ENCODE measurements at regions not wholly inside any gene's neighbourhood (a gene's known extent, or its start where the extent isn't known, plus 50 kb on each side); places are given as distances from the start of the nearest gene placed in this dataset.

GRCh38 chr4:136670265-136670664, 862.0 kb downstream of the PCDH18 start:
- H3K9me3 Mint-ChIP-seq, result peaks cover 2 to 6% of the 10 kb centered on the region in 2 donors
- H3K4me3 Mint-ChIP-seq, result no peak overlapping the region

GRCh38 chr4:136664988-136665387, 867.3 kb downstream of the PCDH18 start:
- no peaks in the 10 kb centered on the region for H3K4me1 ChIP-seq (ENCODE audit: control insufficient read depth, insufficient read depth, low read length)
- DNase-seq, result no peak
- Mint-ChIP-seq H3K9me3 (peaks cover 4 to 5% of the 10 kb centered on the region in 2 donors), H3K4me3 (no peak overlapping the region), H3K27ac (no peak overlapping the region), H3K4me1 (no peaks in the 10 kb centered on the region), H3K27me3 (ENCODE audit: low read depth in 2 of 2) (no peaks in the 10 kb centered on the region), H3K36me3 (peaks cover 8% of the 10 kb centered on the region)
- WGBS (ENCODE audit: insufficient coverage), result 67% methylated on average over 1 of the region's 1 CpG
- TF ChIP-seq CTCF (IDR thresholded peaks at IDR 0.05), result no peak
- no peaks in the 10 kb centered on the region for H3K9me3 ChIP-seq (ENCODE audit: control insufficient read depth, insufficient read depth, low read length)
- H3K4me3 ChIP-seq (ENCODE audit: low read length), result no peak overlapping the region
- H3K27me3 ChIP-seq (ENCODE audit: control insufficient read depth, insufficient read depth, low read length), result no peaks in the 10 kb centered on the region
- ATAC-seq, result no peak
- H3K27ac ChIP-seq (ENCODE audit: low read length), result no peak overlapping the region
- H3K36me3 ChIP-seq (ENCODE audit: control insufficient read depth, insufficient read depth, low read length), result no peaks in the 10 kb centered on the region
- intact Hi-C loops (cut with micrococcal nuclease), result no loop called here

More at GRCh38 chr4:136670265-136670664, 862.0 kb downstream of the PCDH18 start:
- no peaks in the 10 kb centered on the region for H3K9me3 ChIP-seq (ENCODE audit: control insufficient read depth, insufficient read depth, low read length)
- H3K27ac ChIP-seq (ENCODE audit: low read length), result no peak overlapping the region
- no peaks in the 10 kb centered on the region for H3K27me3 ChIP-seq (ENCODE audit: control insufficient read depth, insufficient read depth, low read length)
- H3K36me3 Mint-ChIP-seq, result no peaks in the 10 kb centered on the region
- H3K36me3 ChIP-seq (ENCODE audit: control insufficient read depth, insufficient read depth, low read length), result no peaks in the 10 kb centered on the region
- no peak overlapping the region for H3K4me3 ChIP-seq (ENCODE audit: low read length)
- intact Hi-C loops (cut with micrococcal nuclease), result no loop called here
- ATAC-seq (no peak), DNase-seq (no peak)
- peaks cover 0 to 5% of the 10 kb centered on the region in 2 donors for H3K27me3 Mint-ChIP-seq (ENCODE audit: low read depth in 2 of 2)
- no peaks in the 10 kb centered on the region for H3K4me1 Mint-ChIP-seq
- no peak for TF ChIP-seq CTCF (IDR thresholded peaks at IDR 0.05)
- 100% methylated on average over 1 of the region's 2 CpGs for WGBS (ENCODE audit: insufficient coverage)
- no peak overlapping the region for H3K27ac Mint-ChIP-seq
- no peaks in the 10 kb centered on the region for H3K4me1 ChIP-seq (ENCODE audit: control insufficient read depth, insufficient read depth, low read length)

GRCh38 chr4:136662539-136662938, 869.8 kb downstream of the PCDH18 start:
- DNase-seq (no peak), ATAC-seq (no peak)
- Histone ChIP-seq H3K4me1 (ENCODE audit: control insufficient read depth, insufficient read depth, low read length) (no peaks in the 10 kb centered on the region), H3K9me3 (ENCODE audit: control insufficient read depth, insufficient read depth, low read length) (no peaks in the 10 kb centered on the region), H3K4me3 (ENCODE audit: low read length) (no peak overlapping the region), H3K27me3 (ENCODE audit: control insufficient read depth, insufficient read depth, low read length) (no peaks in the 10 kb centered on the region), H3K27ac (ENCODE audit: low read length) (no peak overlapping the region), H3K36me3 (ENCODE audit: control insufficient read depth, insufficient read depth, low read length) (no peaks in the 10 kb centered on the region)
- no peak for TF ChIP-seq CTCF (IDR thresholded peaks at IDR 0.05)
- no peak overlapping the region for H3K27ac Mint-ChIP-seq
- intact Hi-C loops (cut with micrococcal nuclease), result no loop called here
- no peaks in the 10 kb centered on the region for H3K4me1 Mint-ChIP-seq
- H3K36me3 Mint-ChIP-seq, result peaks cover 8% of the 10 kb centered on the region
- WGBS (ENCODE audit: insufficient coverage), result 13% methylated on average over 1 of the region's 1 CpG
- H3K27me3 Mint-ChIP-seq (ENCODE audit: low read depth in 2 of 2), result no peaks in the 10 kb centered on the region
- no peak overlapping the region for H3K4me3 Mint-ChIP-seq
- peaks cover 7 to 8% of the 10 kb centered on the region in 2 donors for H3K9me3 Mint-ChIP-seq

GRCh38 chr4:136653640-136654406, 878.5 kb downstream of the PCDH18 start:
- Mint-ChIP-seq H3K4me3 (no peak overlapping the region), H3K27me3 (ENCODE audit: low read depth in 2 of 2) (no peaks in the 10 kb centered on the region), H3K27ac (no peak overlapping the region), H3K4me1 (peaks cover 24 to 27% of the 10 kb centered on the region in 2 donors), H3K9me3 (peaks cover 2 to 4% of the 10 kb centered on the region in 2 donors), H3K36me3 (no peaks in the 10 kb centered on the region)
- Histone ChIP-seq H3K36me3 (ENCODE audit: control insufficient read depth, insufficient read depth, low read length) (no peaks in the 10 kb centered on the region), H3K27ac (ENCODE audit: low read length) (no peak overlapping the region), H3K4me1 (ENCODE audit: control insufficient read depth, insufficient read depth, low read length) (peaks cover 2% of the 10 kb centered on the region), H3K27me3 (ENCODE audit: control insufficient read depth, insufficient read depth, low read length) (no peaks in the 10 kb centered on the region), H3K4me3 (ENCODE audit: low read length) (no peak overlapping the region), H3K9me3 (ENCODE audit: control insufficient read depth, insufficient read depth, low read length) (no peaks in the 10 kb centered on the region)
- 89% methylated on average over 3 of the region's 7 CpGs for WGBS (ENCODE audit: insufficient coverage)
- ATAC-seq, result no peak
- intact Hi-C loops (cut with micrococcal nuclease), result no loop called here
- DNase-seq, result no peak
- TF ChIP-seq CTCF (IDR thresholded peaks at IDR 0.05), result no peak

Data from natural killer cell (primary cell).